ENCODE measurements at regions not wholly inside any gene's neighbourhood (a gene's known extent, or its start where the extent isn't known, plus 50 kb on each side); places are given as distances from the start of the nearest gene placed in this dataset.

DNA sequence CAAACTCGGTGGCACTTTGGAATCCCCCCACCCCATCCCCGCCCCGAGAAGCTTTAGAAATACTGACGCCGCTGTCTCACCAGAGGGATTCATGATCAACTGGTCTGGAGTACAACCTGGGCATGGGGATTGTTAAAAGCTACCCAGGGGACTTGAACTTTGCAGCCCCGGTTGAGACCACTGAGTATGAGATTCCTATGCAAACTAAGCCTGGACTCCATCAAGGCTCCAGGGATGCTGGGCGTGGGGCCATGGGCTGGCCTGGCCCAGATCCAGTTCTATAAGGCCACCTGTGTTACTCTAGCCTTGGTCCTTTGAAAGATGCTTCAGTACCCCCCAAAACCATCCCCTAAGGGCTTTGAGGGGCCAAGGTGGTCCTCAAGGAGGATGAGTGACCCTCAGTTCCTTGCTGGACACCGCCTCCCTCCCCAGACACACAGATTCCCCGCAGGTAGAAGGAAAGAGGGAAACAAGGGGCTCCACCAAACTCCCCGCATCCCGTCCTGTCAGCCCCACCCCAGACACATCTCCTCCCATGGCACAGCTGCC, 68.5 kb downstream of the MRPL36 start:
- no peak overlapping the region for H3K4me3 ChIP-seq (ENCODE audit: low read length)
- TF ChIP-seq, protein P1, sequence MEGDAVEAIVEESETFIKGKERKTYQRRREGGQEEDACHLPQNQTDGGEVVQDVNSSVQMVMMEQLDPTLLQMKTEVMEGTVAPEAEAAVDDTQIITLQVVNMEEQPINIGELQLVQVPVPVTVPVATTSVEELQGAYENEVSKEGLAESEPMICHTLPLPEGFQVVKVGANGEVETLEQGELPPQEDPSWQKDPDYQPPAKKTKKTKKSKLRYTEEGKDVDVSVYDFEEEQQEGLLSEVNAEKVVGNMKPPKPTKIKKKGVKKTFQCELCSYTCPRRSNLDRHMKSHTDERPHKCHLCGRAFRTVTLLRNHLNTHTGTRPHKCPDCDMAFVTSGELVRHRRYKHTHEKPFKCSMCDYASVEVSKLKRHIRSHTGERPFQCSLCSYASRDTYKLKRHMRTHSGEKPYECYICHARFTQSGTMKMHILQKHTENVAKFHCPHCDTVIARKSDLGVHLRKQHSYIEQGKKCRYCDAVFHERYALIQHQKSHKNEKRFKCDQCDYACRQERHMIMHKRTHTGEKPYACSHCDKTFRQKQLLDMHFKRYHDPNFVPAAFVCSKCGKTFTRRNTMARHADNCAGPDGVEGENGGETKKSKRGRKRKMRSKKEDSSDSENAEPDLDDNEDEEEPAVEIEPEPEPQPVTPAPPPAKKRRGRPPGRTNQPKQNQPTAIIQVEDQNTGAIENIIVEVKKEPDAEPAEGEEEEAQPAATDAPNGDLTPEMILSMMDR (conservative IDR thresholded peaks at IDR 0.05; ENCODE audit: low read length): no peak
- no peak for DNase-seq (ENCODE audit: low read depth)

DNA sequence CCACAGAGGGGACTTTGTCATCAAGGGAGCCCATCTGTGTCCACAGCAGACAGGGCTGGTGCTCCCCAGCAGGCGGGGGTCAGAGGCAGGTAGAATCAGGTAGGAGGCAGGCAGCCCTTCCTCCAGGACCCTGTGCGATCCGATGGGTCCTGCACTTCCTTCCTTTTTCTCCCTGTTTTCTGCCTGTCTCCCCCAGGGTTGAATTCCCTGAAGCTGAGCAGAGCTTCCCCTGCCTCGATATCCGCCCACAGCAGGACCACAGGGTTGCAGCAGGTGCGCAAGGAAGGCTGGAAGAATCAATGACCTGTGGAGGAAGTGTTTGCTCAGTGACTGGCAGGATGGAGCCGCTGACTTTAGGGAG, 69.2 kb downstream of the MRPL36 start:
- no peak for DNase-seq (ENCODE audit: low read depth)
- H3K4me3 ChIP-seq (ENCODE audit: low read length): no peak overlapping the region
- TF ChIP-seq, protein P1 (conservative IDR thresholded peaks at IDR 0.05; ENCODE audit: low read length): no peak

DNA sequence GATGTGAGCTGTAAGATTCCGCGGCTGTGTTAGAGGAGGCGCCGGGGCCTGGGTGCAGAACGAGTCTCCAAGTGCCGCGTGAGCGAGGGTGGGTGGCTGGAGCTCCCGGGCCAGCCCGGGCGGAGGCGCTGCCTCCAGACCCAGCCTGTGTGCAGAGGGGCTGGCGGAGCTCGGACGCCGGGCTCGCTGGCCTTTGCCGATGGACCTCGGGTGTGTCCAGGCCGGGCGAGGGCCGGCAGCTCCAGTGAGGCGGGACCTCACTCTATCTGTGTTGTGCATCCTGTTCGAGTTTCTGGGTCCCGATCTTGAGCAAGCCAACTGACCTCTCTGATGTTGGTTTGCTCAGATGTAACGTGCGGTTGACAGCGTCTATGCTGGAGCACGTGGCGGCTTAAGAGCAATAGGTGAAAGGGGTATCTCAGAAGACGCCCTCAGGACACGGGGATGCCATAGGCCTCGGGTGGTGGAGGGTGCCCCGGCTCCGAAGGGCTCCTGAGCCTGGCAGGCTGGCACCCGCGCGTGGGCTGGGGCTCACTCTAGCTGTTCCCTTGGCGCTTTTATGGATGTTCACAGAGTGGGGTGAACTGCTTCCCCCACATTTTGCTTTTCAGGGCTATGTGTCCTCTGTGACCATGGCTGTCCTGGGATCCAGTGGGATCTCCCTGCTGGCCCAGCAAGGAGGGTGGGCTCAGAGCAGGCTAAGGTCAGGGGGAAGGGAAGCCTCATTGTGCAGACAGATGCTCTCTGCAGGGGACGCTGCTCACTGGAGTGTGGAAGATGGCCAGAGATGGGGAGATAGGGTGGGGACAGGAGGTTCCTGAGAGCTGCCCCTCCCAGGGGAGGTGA, 69.8 kb downstream of the MRPL36 start:
- no peak for DNase-seq (ENCODE audit: low read depth)
- TF ChIP-seq, protein P1 (conservative IDR thresholded peaks at IDR 0.05; ENCODE audit: low read length): no peak
- H3K4me3 ChIP-seq (ENCODE audit: low read length): no peak overlapping the region

DNA sequence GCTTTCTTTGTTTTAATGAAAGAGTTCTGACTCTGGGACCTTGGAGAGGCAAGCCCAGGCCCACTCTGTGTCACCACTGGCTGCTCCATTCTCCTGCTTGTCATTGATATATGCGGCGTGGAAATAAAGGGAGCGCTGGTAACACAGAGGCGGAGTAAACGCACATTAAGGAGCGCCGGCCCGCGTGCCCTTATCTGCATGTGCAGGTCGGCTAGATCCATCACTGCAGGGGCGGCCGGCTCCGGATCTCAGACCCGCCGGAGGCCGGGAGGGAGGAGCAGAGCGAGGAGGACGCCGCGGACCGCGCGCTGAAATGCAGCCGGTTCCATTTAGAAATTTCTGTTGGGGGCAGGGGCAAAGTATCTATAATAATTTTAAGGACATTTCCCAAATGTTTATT, 70.8 kb downstream of the MRPL36 start:
- H3K4me3 ChIP-seq (ENCODE audit: low read length): no peak overlapping the region
- TF ChIP-seq, protein P1 (conservative IDR thresholded peaks at IDR 0.05; ENCODE audit: low read length): no peak
- no peak for DNase-seq (ENCODE audit: low read depth)

DNA sequence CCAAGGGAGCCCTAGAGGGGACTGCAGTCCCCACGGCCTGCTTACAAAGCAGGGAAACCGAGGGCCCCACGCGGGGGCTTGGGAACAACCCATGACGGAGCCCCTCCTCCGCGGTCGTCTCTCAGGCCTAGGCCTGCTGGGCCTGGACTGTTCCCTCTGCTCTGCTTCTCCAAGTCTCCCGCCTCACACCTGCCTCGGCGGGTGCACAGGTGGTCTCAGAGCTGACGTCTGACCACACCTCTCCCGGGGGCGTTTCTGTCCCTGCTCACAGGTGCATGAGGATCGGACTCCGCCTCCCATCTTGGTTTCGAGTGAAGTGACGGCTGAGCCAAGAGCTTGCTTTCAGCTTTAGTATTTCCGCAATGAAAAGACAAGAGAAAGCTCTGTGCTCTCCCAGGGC, 72.1 kb downstream of the MRPL36 start:
- H3K4me3 ChIP-seq (ENCODE audit: low read length): no peak overlapping the region
- TF ChIP-seq, protein P1 (conservative IDR thresholded peaks at IDR 0.05; ENCODE audit: low read length): no peak
- DNase-seq (ENCODE audit: low read depth): no peak

DNA sequence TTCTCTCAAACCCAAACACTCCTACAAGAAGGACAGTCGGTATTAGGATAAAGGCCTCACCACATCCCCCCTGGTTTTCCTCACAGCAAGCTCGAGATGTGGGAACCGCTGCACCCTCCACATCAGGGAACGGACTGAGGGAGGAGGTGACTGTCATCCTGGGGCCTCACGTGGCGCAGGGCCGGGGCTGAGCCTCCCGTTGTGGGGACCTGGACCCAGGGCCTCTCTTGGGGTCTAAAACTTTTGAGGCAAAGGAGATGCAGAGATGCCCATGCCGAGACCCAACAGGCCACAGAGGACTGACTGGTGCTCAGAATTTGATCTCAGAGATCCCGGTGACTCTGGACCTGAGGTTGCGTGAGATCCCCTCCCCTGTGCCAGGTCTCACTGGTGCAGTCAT, 72.7 kb downstream of the MRPL36 start:
- H3K4me3 ChIP-seq (ENCODE audit: low read length): no peak overlapping the region
- TF ChIP-seq, protein P1 (conservative IDR thresholded peaks at IDR 0.05; ENCODE audit: low read length): no peak
- no peak for DNase-seq (ENCODE audit: low read depth)

DNA sequence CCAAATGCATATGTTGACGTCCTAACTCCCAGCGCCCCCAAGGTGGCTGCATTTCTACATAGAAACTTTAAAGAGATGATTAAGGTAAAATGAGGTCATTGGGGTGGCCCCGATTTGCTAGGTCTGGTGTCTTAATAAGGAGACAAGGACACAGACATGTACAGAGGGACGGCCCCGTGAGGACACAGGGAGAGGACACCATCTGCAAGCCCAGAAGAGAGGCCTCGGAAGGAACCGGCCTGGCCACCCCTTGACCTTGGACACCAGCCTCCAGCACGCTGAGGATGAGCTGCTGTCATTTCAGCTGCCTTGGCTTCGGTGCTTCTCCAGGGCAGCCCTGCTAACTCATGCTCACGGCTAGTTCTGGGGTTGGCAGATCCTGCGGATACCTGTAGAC, 73.2 kb downstream of the MRPL36 start:
- no peak overlapping the region for H3K4me3 ChIP-seq (ENCODE audit: low read length)
- TF ChIP-seq, protein P1 (conservative IDR thresholded peaks at IDR 0.05; ENCODE audit: low read length): no peak
- DNase-seq (ENCODE audit: low read depth): no peak

Measured in AG10803 (cell line).